Activated naive CD4-positive, alpha-beta T cell treated with anti-CD3 and anti-CD28 coated beads for 36 hours (primary cell): ENCODE measurements at regions not wholly inside any gene's neighbourhood (a gene's known extent, or its start where the extent isn't known, plus 50 kb on each side); places are given as distances from the start of the nearest gene placed in this dataset.

ENCODE experiments used
- CTCF ChIA-PET: fragments of 350-600 bp; sonication (Branson Sonifier 250); formaldehyde crosslinking; loops from one replicate; lab custom pipeline; 2021; ENCODE audit warnings: antibody characterized with exemption; lab: Charles Lee
- DNase-seq: peaks from one replicate; pipeline ENCODE4 v3.0.0-alpha.2; 2020
- H3K27ac Mint-ChIP-seq: one replicate; pipeline ENCODE4 v1.8.0; 2021; ENCODE audit warnings: mild to moderate bottlenecking, mixed read lengths
- H3K27me3 Mint-ChIP-seq: one replicate; pipeline ENCODE4 v1.8.0; 2021; ENCODE audit warnings: low read depth, mixed read lengths
- H3K36me3 Mint-ChIP-seq: one replicate; pipeline ENCODE4 v1.8.0; 2021; ENCODE audit warnings: low read depth, mixed read lengths
- H3K4me1 Mint-ChIP-seq: one replicate; pipeline ENCODE4 v1.8.0; 2021; ENCODE audit warnings: low read depth, mixed read lengths
- H3K4me3 Mint-ChIP-seq: one replicate; pipeline ENCODE4 v1.8.0; 2021; ENCODE audit warnings: mild to moderate bottlenecking, moderate library complexity, mixed read lengths
- H3K9me3 Mint-ChIP-seq: one replicate; pipeline ENCODE4 v1.8.0; 2021; ENCODE audit warnings: mixed read lengths
- intact Hi-C: fragments of 100-400 bp; cut with micrococcal nuclease; formaldehyde crosslinking; loops from one replicate; pipeline ENCODE4 v1.15.1; 2023

DNA sequence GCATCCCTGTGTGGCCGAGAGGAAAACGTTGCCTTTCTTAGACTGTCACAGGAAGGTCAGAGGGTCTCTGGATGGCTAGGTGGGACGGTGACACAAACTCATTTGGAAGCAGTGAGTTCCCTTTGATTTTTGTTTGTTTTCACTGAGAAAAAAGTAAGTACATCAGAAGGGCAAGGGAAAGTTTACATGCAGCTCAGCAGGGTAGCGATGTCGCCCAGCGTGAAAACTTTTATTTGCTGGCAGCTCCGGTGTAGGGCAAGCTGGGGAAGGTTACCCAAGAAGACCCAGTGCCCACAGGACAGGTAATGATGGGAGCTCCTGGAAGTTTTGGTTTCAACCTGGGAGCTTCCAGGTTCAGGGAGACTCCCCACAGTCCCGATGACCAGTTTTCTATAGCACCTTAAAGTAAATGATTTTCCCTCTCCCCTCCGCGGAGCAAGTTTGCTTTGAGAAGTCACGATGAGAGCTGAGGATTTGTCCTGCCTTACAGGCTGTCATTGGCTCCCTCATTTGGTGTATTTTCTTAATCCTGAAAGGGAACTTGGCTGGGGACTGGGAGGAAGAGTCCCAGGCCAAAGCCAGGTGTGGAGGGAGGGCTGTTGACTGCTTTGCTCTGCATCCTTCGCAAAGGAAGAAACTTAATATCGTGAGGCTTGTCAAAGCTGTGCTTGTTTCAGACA, 64.7 kb upstream of the ESRRB start:
- intact Hi-C loops = no loop called here
- H3K4me3 Mint-ChIP-seq = no peak overlapping the region
- H3K9me3 Mint-ChIP-seq = no peaks in the 10 kb centered on the region
- peaks cover 11% of the 10 kb centered on the region for H3K4me1 Mint-ChIP-seq
- H3K36me3 Mint-ChIP-seq = no peaks in the 10 kb centered on the region
- CTCF ChIA-PET = no interaction called here
- H3K27me3 Mint-ChIP-seq = peaks cover 41% of the 10 kb centered on the region
- no peak overlapping the region for H3K27ac Mint-ChIP-seq
- DNase-seq = no peak

DNA sequence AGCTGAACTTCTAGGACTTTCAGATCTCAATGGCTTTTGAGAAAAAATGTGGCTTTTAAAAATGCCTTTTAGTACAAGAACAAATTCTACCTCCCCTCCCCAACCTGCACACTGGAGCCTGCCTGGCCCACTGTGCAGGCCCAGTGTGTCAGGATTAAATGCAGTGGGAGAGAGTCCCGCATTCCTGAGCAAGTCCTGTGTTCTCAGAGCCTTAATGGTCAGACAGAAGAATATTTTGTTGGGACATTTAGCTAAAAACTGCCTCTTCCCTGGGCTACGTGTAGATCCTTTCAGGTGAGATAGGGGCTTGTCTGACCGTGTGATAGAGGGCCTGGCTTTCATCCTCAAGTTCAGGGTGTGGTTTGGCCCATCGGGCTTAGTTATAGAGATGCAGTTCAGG, 63.1 kb upstream of the ESRRB start:
- Mint-ChIP-seq H3K27me3 (peaks cover 41% of the 10 kb centered on the region), H3K9me3 (no peaks in the 10 kb centered on the region), H3K36me3 (no peaks in the 10 kb centered on the region), H3K4me3 (no peak overlapping the region), H3K27ac (no peak overlapping the region), H3K4me1 (peaks cover 11% of the 10 kb centered on the region)
- no peak for DNase-seq
- CTCF ChIA-PET = no interaction called here
- intact Hi-C loops = no loop called here

DNA sequence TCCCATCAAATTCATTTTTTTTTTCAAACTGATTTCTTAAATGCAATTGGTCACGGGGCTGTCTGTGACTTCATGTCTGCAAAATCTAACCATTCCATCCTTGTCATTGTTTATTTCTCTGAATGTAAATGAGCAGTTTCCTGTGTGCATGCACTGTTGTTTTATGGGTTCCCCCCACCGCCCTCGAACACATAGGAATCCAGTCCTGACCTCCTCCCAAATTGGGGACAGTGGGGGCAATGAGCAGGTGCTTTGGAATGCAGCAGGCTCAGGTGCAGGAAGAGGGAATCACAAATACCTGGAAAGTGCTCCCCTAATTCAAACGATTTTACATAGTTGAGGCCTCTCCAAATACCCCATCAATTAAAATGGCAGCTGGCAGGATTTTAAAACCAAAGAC, 62.6 kb upstream of the ESRRB start:
- no peak for DNase-seq
- no peak overlapping the region for H3K4me3 Mint-ChIP-seq
- H3K27ac Mint-ChIP-seq = no peak overlapping the region
- H3K36me3 Mint-ChIP-seq = no peaks in the 10 kb centered on the region
- CTCF ChIA-PET = no interaction called here
- H3K27me3 Mint-ChIP-seq = peaks cover 36% of the 10 kb centered on the region
- H3K9me3 Mint-ChIP-seq = no peaks in the 10 kb centered on the region
- H3K4me1 Mint-ChIP-seq = peaks cover 11% of the 10 kb centered on the region
- intact Hi-C loops = no loop called here

DNA sequence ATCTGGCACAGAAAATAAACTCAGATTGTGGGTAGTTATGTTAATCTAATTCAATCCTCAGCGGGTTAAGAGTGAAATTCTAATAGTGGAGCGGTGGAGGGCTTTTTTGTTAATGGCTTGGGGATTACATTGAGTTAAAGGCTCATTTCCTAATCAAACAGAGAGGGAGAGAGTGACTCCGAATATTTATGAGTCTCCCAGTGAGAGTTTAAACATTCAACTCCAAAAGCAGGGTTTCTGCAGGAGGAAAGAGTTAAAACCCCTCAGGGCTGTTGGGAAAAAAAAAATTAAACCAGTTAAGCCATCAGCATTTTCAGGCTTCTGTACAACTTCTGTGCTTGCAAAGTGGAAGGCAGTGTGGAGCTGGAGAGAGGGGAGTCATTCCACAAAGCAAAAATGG, 62.1 kb upstream of the ESRRB start:
- Mint-ChIP-seq H3K27me3 (peaks cover 36% of the 10 kb centered on the region), H3K4me1 (peaks cover 11% of the 10 kb centered on the region), H3K27ac (no peak overlapping the region), H3K9me3 (no peaks in the 10 kb centered on the region), H3K4me3 (no peak overlapping the region), H3K36me3 (no peaks in the 10 kb centered on the region)
- CTCF ChIA-PET = no interaction called here
- no peak for DNase-seq
- intact Hi-C loops = no loop called here

DNA sequence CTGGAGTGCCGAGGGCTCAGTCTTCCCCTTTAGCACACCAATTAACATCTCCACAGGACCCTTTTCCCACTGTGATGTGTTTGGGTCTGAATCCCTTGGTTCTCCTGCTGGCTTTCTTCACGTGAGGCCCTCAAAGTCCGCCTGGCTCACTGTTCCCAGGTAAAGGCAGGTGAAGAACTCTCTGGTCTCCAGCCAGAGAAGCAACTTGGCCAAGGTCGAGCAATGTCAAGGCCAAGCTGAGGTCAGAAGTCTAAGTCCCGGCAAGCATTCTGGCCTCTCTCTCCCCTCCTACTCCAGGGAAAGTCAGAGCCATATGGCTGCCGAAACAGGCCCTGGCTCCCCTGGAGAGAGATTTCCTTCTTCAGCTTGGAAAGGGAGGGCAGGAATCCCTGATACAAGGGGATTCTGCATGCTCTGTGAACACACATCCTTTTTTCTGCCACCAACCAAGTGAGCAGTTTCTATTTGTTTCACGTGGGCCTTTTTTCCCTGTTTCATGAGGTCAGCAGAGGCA, 61.4 kb upstream of the ESRRB start:
- intact Hi-C loops = no loop called here
- Mint-ChIP-seq H3K9me3 (no peaks in the 10 kb centered on the region), H3K4me3 (no peak overlapping the region), H3K36me3 (no peaks in the 10 kb centered on the region), H3K4me1 (peaks cover 11% of the 10 kb centered on the region), H3K27ac (no peak overlapping the region), H3K27me3 (peaks cover 30% of the 10 kb centered on the region)
- DNase-seq = no peak
- CTCF ChIA-PET = no interaction called here

DNA sequence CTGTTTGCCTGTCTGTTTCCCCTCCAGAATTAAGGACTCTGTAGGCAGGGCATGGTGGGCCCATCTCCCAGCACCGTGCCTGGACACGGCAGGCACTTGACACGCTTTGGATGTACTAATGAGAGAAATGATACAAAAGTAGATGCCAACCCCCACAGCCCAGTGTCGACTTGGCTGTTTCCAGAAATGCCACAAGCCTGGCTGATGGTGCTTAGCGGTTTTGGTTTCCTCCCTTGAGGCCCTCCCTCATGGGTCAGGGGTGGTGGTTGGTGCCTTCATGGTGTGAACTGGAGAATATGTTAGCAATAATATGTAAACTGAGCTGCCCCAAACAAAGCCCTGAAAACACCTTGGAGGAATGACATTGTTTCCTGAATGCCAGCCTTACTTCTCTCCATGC, 55.5 kb upstream of the ESRRB start:
- intact Hi-C loops = no loop called here
- H3K27ac Mint-ChIP-seq = no peak overlapping the region
- H3K27me3 Mint-ChIP-seq = peaks cover 2% of the 10 kb centered on the region
- no peak overlapping the region for H3K4me3 Mint-ChIP-seq
- CTCF ChIA-PET = no interaction called here
- no peaks in the 10 kb centered on the region for H3K4me1 Mint-ChIP-seq
- H3K9me3 Mint-ChIP-seq = no peaks in the 10 kb centered on the region
- no peaks in the 10 kb centered on the region for H3K36me3 Mint-ChIP-seq
- DNase-seq = no peak

DNA sequence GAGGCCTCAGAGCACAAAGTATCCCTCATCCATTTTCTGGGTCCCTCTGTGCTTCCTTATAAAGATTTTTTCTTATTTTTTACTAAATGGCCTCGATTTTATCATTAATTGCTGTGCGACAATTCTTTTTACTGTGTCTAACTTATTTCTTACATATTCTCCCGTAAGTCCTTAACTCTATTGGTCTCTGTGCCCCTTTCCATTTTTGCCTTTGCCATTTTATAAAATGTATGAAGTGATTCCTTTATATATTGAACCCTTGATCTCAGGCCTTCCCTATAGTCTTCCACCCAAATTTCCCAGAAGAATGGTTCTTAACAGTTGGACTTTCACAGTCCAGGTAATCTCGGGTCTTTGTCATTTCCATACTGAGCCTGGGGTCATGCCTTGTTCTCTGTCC, 55.0 kb upstream of the ESRRB start:
- H3K36me3 Mint-ChIP-seq = no peaks in the 10 kb centered on the region
- no peaks in the 10 kb centered on the region for H3K9me3 Mint-ChIP-seq
- no peak for DNase-seq
- H3K27ac Mint-ChIP-seq = no peak overlapping the region
- H3K27me3 Mint-ChIP-seq = peaks cover 2% of the 10 kb centered on the region
- CTCF ChIA-PET = no interaction called here
- intact Hi-C loops = no loop called here
- H3K4me1 Mint-ChIP-seq = no peaks in the 10 kb centered on the region
- H3K4me3 Mint-ChIP-seq = no peak overlapping the region

DNA sequence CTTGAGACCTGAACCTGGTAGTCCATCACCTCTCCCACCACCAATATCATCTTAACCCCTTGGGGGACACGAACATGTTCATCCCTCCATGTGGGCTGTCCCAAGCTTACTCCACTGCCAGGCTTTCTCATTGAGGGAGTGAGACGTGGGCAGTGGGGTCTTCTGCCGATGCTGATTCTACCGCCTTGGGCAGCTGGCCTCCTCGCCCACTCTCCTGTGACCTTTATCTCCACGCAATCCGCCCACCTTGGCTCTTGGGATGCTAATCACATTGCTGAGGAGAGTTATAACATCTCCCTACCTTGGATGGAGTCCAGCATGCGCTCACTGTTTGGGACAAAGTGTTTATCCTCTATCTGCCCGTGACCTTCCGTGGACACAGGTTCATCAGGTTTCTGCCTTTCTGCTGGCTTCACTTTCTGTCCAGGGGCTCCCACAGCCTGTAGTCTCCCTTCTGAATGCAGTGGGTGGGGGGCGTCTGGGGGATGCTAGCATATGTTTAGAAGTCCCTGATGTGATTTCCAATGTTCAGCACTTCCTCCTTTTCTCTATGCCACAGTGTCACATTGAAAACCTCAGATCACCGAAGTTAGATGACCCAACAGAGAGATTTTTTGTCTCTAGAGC, 53.2 kb upstream of the ESRRB start:
- DNase-seq = no peak
- intact Hi-C loops = no loop called here
- CTCF ChIA-PET = no interaction called here
- Mint-ChIP-seq H3K9me3 (no peaks in the 10 kb centered on the region), H3K27ac (no peak overlapping the region), H3K36me3 (no peaks in the 10 kb centered on the region), H3K27me3 (peaks cover 6% of the 10 kb centered on the region), H3K4me3 (no peak overlapping the region), H3K4me1 (no peaks in the 10 kb centered on the region)

DNA sequence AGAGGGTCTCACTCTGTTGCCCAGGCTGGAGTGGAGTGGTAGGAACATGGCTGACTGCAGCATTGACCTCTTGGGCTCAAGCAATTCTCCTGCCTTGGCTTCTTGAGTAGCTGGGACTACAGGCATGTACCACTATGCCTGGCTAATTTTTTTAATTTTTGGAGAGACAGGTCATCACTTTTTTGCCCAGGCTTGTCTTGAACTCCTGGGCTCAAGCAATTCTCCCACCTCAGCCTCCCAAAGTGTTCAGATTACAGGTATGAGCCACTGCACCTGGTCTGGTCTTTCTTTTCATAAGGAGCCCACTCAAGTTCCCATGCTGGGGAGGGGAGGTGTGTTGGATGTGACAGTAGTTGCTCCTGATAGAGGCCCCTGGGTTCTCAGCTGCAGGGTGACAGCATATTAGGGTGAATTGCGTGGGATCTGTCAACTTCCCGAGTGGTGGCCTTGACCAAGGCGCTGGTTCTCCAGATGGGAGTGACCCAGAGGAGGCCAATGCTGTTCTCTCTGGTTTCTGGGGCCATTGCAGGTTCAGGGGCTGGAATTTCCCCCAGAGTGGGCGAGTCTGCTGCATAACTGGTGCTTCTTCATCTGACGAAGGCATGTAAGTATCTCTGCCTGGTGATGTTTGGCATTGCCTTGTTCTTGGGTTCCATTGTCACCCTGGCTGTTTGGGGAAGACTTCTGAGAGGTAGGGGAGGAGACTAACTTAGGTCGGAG, 52.4 kb upstream of the ESRRB start:
- DNase-seq = no peak
- peaks cover 12% of the 10 kb centered on the region for H3K27me3 Mint-ChIP-seq
- no peak overlapping the region for H3K4me3 Mint-ChIP-seq
- H3K9me3 Mint-ChIP-seq = no peaks in the 10 kb centered on the region
- H3K36me3 Mint-ChIP-seq = no peaks in the 10 kb centered on the region
- CTCF ChIA-PET = interaction anchor here (0.6 kb wide), 1 partner anchor 30 kb away, joined by 3 read pairs; no protein-coding TSS in a partner anchor
- H3K27ac Mint-ChIP-seq = no peak overlapping the region
- intact Hi-C loops = no loop called here
- no peaks in the 10 kb centered on the region for H3K4me1 Mint-ChIP-seq

DNA sequence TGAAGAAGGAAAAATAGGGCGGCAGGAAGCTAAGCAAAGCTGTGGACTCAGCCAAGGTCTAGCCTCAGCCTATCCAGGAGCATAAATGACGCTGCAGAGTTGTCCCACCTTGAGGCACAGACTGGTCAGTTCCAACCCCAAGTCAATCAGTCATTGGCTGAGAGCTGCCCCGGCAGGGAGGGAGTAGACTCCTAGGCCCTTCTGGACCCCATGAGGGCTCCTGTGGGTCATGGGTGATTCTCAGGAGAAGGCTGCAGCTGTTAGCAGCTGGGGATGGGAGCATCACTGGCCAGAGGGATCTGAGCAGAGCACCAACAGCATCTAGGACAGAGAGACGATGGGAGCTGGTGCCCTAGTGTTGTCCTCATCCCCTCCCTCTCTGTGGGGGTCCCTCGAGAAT, 51.8 kb upstream of the ESRRB start:
- H3K27me3 Mint-ChIP-seq = peaks cover 17% of the 10 kb centered on the region
- H3K4me3 Mint-ChIP-seq = no peak overlapping the region
- CTCF ChIA-PET = interaction anchor here (0.6 to 1.0 kb wide), 2 partner anchors 28 to 29 kb away, joined by 3 read pairs; no protein-coding TSS in a partner anchor
- H3K36me3 Mint-ChIP-seq = no peaks in the 10 kb centered on the region
- intact Hi-C loops = no loop called here
- no peaks in the 10 kb centered on the region for H3K9me3 Mint-ChIP-seq
- no peaks in the 10 kb centered on the region for H3K4me1 Mint-ChIP-seq
- DNase-seq = no peak
- H3K27ac Mint-ChIP-seq = no peak overlapping the region
